Right atrium auricular region (tissue), 2 donors: ENCODE measurements at regions not wholly inside any gene's neighbourhood (a gene's known extent, or its start where the extent isn't known, plus 50 kb on each side); places are given as distances from the start of the nearest gene placed in this dataset.

Experiments
- DNase-seq: peaks from one replicate; pipeline ENCODE4 v3.0.0-alpha.2; 2019; ENCODE audit warnings: low spot score
- H3K27ac ChIP-seq, 2 donors: fragments of 200-600 bp; sonication (generic); 1 replicate in 1 of 2; 2 replicates in 1 of 2; pipeline ENCODE4 v1.5.1; 2016 to 2019
- H3K27me3 ChIP-seq, 2 donors: fragments of 200-600 bp; sonication (generic); one replicate each; pipeline versions ENCODE4 v1.5.1 to v1.6.0; 2017 to 2019
- H3K36me3 ChIP-seq: fragments of 200-600 bp; sonication (generic); one replicate; pipeline ENCODE4 v1.5.1; 2016
- H3K4me1 ChIP-seq, 2 donors: fragments of 200-600 bp; sonication (generic); one replicate each; pipeline versions ENCODE4 v1.5.1 to v1.6.0; 2017 to 2019
- H3K4me3 ChIP-seq, 2 donors: fragments of 200-600 bp; sonication (generic); 1 replicate in 1 of 2; 2 replicates in 1 of 2; pipeline ENCODE4 v1.5.1; 2017 to 2019; ENCODE audit warnings: mild to moderate bottlenecking in 1 of 2, moderate library complexity in 1 of 2
- H3K9me3 ChIP-seq, 2 donors: fragments of 200-600 bp; sonication (generic); one replicate each; pipeline ENCODE4 v1.5.1; 2019
- TF ChIP-seq, protein P1 (sequence below), 2 donors: fragments of 200-600 bp; sonication (generic); IDR thresholded peaks; one replicate each; pipeline ENCODE4 v1.5.1; 2019; ENCODE audit warnings: antibody characterized with exemption in 2 of 2

DNA sequence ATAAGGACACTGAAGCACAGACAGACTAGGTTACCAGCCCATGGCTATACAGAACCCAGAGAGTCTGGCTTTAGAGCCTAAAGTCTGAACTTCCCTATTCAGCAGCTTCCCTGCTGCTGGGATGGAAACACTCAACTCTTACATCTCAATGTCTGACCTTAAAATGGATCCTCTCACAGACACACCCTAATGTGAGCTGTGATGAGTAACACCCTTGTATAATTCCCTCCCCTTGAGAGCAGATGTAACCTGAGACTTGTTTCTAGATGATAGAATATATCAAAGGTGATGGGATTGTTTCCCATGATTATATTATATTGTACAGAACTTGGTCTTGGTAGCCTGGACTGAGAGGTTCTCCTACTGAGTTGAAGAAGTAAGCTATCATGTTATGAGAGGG, 577.1 kb upstream of the KLHL29 start:
- H3K4me3 ChIP-seq, result no peak overlapping the region
- peaks cover 0 to 6% of the 10 kb centered on the region in 2 donors for H3K9me3 ChIP-seq
- no peaks in the 10 kb centered on the region for H3K27me3 ChIP-seq
- DNase-seq, result no peak
- no peak overlapping the region for H3K27ac ChIP-seq
- no peaks in the 10 kb centered on the region for H3K36me3 ChIP-seq
- H3K4me1 ChIP-seq, result no peaks in the 10 kb centered on the region
- TF ChIP-seq, protein P1, sequence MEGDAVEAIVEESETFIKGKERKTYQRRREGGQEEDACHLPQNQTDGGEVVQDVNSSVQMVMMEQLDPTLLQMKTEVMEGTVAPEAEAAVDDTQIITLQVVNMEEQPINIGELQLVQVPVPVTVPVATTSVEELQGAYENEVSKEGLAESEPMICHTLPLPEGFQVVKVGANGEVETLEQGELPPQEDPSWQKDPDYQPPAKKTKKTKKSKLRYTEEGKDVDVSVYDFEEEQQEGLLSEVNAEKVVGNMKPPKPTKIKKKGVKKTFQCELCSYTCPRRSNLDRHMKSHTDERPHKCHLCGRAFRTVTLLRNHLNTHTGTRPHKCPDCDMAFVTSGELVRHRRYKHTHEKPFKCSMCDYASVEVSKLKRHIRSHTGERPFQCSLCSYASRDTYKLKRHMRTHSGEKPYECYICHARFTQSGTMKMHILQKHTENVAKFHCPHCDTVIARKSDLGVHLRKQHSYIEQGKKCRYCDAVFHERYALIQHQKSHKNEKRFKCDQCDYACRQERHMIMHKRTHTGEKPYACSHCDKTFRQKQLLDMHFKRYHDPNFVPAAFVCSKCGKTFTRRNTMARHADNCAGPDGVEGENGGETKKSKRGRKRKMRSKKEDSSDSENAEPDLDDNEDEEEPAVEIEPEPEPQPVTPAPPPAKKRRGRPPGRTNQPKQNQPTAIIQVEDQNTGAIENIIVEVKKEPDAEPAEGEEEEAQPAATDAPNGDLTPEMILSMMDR (IDR thresholded peaks at IDR 0.05), result no peak

DNA sequence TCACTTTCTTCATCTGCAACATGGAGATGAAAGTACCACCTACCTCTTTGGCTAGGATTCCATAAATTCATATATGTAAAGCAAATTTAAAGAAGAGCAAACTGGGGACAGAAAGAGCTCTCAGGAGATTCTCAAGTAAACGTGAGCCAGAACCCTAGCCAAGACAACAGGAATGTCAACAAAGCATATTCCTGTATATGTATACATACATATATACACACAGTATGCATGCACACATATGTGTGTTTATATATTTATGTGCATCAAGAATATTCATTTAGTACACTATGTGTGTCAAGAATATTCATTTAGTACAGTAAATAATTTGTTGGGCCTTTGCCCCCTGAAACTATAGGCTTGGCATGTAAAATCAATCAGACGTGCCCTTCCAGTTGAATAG, 574.4 kb upstream of the KLHL29 start:
- H3K27ac ChIP-seq, result no peak overlapping the region
- no peaks in the 10 kb centered on the region for H3K4me1 ChIP-seq
- no peaks in the 10 kb centered on the region for H3K9me3 ChIP-seq
- no peak for DNase-seq
- H3K36me3 ChIP-seq, result no peaks in the 10 kb centered on the region
- TF ChIP-seq, protein P1 (IDR thresholded peaks at IDR 0.05), result no peak
- H3K4me3 ChIP-seq, result no peak overlapping the region
- no peaks in the 10 kb centered on the region for H3K27me3 ChIP-seq

DNA sequence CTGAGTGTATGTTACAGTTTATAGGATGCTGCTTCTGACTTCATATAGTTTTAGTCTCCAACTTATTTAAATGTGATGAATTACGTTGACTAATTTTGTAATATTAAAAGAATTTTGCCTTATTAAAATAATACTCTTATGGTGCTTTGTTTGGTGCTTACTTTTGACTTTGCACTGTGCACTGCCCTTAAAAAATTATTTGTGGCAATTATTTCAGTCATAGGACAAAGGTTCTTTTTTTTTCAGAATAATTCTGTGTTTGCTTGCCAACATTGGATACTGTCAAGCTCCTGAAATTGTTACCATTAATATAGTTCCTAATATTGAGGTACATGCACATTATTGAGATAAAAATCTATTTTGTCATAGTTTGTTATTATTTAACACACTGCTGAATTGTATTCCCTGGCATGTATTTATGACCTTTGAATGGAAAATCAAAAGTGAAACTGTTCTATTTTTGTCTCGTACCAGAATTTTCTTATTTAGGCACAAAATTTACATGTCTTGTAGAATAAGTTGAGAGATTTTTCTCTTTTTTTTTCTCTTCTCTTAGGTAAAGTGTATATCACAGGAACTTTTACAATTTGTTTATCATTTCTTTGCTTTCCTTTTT, 572.8 kb upstream of the KLHL29 start:
- H3K4me3 ChIP-seq, result no peak overlapping the region

DNA sequence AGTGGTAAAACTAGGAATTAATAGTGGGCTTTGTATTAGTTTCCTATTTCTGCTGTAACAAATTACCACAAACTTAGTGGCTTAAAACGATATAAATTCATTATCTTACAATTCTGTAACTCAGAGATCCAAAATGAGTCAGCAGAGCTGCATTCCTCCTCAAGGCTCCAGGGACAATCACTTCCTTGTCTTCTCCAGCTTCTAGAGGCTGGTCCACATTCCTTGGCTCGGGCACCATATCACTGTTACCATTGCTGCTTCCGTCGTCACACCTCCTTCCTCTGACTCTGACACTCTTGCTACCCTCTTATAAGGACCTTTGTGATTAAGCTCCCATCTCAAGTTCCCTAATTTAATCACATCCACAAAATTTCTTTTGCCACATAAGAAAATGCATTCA, 567.8 kb upstream of the KLHL29 start:
- Histone ChIP-seq H3K27ac (no peak overlapping the region), H3K36me3 (no peaks in the 10 kb centered on the region), H3K4me3 (no peak overlapping the region), H3K27me3 (no peaks in the 10 kb centered on the region), H3K4me1 (no peaks in the 10 kb centered on the region), H3K9me3 (no peaks in the 10 kb centered on the region)
- TF ChIP-seq, protein P1 (IDR thresholded peaks at IDR 0.05), result no peak
- DNase-seq, result no peak

More for the DNA sequence above, 572.8 kb upstream of the KLHL29 start:
- Histone ChIP-seq H3K36me3 (no peaks in the 10 kb centered on the region), H3K27me3 (no peaks in the 10 kb centered on the region), H3K9me3 (no peaks in the 10 kb centered on the region), H3K4me1 (no peaks in the 10 kb centered on the region), H3K27ac (no peak overlapping the region)
- no peak for DNase-seq
- TF ChIP-seq, protein P1 (IDR thresholded peaks at IDR 0.05), result no peak

DNA sequence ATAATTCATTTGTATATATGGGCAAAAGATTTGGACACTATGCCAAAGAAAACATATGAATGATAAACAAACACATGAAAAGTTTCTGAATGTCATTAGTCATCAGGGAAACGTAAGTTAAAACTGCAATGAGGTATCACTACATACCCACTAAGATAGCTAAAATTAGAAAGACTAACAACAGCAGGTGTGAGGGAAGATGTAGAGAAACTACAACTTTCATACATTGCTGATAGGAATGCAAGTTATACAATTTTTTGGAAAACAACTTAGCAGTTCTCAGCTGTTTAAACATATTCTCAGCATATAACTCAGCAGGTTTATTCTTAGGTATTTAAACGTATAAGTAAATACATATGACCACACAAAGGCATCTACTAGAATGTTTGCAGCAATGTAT, 563.5 kb upstream of the KLHL29 start:
- no peak overlapping the region for H3K4me3 ChIP-seq
- TF ChIP-seq, protein P1 (IDR thresholded peaks at IDR 0.05), result no peak
- DNase-seq, result no peak
- no peak overlapping the region for H3K27ac ChIP-seq
- H3K9me3 ChIP-seq, result no peaks in the 10 kb centered on the region
- no peaks in the 10 kb centered on the region for H3K27me3 ChIP-seq
- H3K4me1 ChIP-seq, result no peaks in the 10 kb centered on the region
- H3K36me3 ChIP-seq, result no peaks in the 10 kb centered on the region

DNA sequence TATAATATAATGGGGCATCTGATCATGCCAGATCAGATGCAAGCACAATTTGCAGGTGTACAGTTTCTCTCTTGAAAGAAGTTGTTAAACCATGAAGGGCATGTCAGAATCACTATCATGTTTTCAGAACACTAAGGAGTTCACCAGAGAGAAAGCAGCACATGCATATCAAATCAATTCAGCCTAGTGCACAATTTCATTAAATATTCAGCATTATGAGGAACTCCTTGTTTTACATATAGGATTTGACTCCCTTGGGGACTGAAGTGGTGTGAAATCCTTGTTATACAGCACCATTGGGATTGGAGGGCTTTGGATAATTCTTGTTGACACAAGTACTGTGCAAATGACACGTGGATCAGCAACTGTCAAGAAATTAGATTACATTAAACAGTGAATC, 562.1 kb upstream of the KLHL29 start:
- Histone ChIP-seq H3K9me3 (no peaks in the 10 kb centered on the region), H3K4me1 (no peaks in the 10 kb centered on the region), H3K27me3 (no peaks in the 10 kb centered on the region), H3K27ac (no peak overlapping the region), H3K4me3 (no peak overlapping the region), H3K36me3 (no peaks in the 10 kb centered on the region)
- TF ChIP-seq, protein P1 (IDR thresholded peaks at IDR 0.05), result no peak
- no peak for DNase-seq
